Activated naive CD4-positive, alpha-beta T cell treated with anti-CD3 and anti-CD28 coated beads for 36 hours (primary cell): ENCODE measurements at regions not wholly inside any gene's neighbourhood (a gene's known extent, or its start where the extent isn't known, plus 50 kb on each side); places are given as distances from the start of the nearest gene placed in this dataset.

ENCODE experiments used
- CTCF ChIA-PET: fragments of 350-600 bp; sonication (Branson Sonifier 250); formaldehyde crosslinking; loops from one replicate; lab custom pipeline; 2021; ENCODE audit warnings: antibody characterized with exemption; lab: Charles Lee
- DNase-seq: peaks from one replicate; pipeline ENCODE4 v3.0.0-alpha.2; 2020
- H3K27ac Mint-ChIP-seq: one replicate; pipeline ENCODE4 v1.8.0; 2021; ENCODE audit warnings: mild to moderate bottlenecking, mixed read lengths
- H3K27me3 Mint-ChIP-seq: one replicate; pipeline ENCODE4 v1.8.0; 2021; ENCODE audit warnings: low read depth, mixed read lengths
- H3K36me3 Mint-ChIP-seq: one replicate; pipeline ENCODE4 v1.8.0; 2021; ENCODE audit warnings: low read depth, mixed read lengths
- H3K4me1 Mint-ChIP-seq: one replicate; pipeline ENCODE4 v1.8.0; 2021; ENCODE audit warnings: low read depth, mixed read lengths
- H3K4me3 Mint-ChIP-seq: one replicate; pipeline ENCODE4 v1.8.0; 2021; ENCODE audit warnings: mild to moderate bottlenecking, moderate library complexity, mixed read lengths
- H3K9me3 Mint-ChIP-seq: one replicate; pipeline ENCODE4 v1.8.0; 2021; ENCODE audit warnings: mixed read lengths
- intact Hi-C: fragments of 100-400 bp; cut with micrococcal nuclease; formaldehyde crosslinking; loops from one replicate; pipeline ENCODE4 v1.15.1; 2023

- H3K4me3 Mint-ChIP-seq: no peak overlapping the region
- no peak for DNase-seq
- H3K27ac Mint-ChIP-seq: no peak overlapping the region
- H3K27me3 Mint-ChIP-seq: no peaks in the 10 kb centered on the region
- peaks cover 2% of the 10 kb centered on the region for H3K9me3 Mint-ChIP-seq
- intact Hi-C loops: no loop called here
- H3K36me3 Mint-ChIP-seq: no peaks in the 10 kb centered on the region
- CTCF ChIA-PET: no interaction called here
- H3K4me1 Mint-ChIP-seq: no peaks in the 10 kb centered on the region
Measured at GRCh38 chr3:74045000-74045399, 420.3 kb upstream of the PDZRN3 start.

- Mint-ChIP-seq H3K27ac (no peak overlapping the region), H3K36me3 (no peaks in the 10 kb centered on the region), H3K4me1 (no peaks in the 10 kb centered on the region), H3K4me3 (no peak overlapping the region), H3K27me3 (no peaks in the 10 kb centered on the region), H3K9me3 (peaks cover 2% of the 10 kb centered on the region)
- no peak for DNase-seq
- CTCF ChIA-PET: no interaction called here
- intact Hi-C loops: no loop called here
Measured at GRCh38 chr3:74041068-74041675, 416.4 kb upstream of the PDZRN3 start.

- Mint-ChIP-seq H3K36me3 (no peaks in the 10 kb centered on the region), H3K4me1 (no peaks in the 10 kb centered on the region), H3K27me3 (no peaks in the 10 kb centered on the region), H3K27ac (no peak overlapping the region), H3K4me3 (no peak overlapping the region), H3K9me3 (no peaks in the 10 kb centered on the region)
- DNase-seq: no peak
- CTCF ChIA-PET: no interaction called here
- intact Hi-C loops: no loop called here
Measured at GRCh38 chr3:74039105-74039504, 414.4 kb upstream of the PDZRN3 start.

- intact Hi-C loops: no loop called here
- peaks cover 1% of the 10 kb centered on the region for H3K9me3 Mint-ChIP-seq
- H3K4me1 Mint-ChIP-seq: no peaks in the 10 kb centered on the region
- CTCF ChIA-PET: no interaction called here
- DNase-seq: no peak
- H3K27ac Mint-ChIP-seq: no peak overlapping the region
- H3K27me3 Mint-ChIP-seq: no peaks in the 10 kb centered on the region
- no peaks in the 10 kb centered on the region for H3K36me3 Mint-ChIP-seq
- no peak overlapping the region for H3K4me3 Mint-ChIP-seq
Measured at GRCh38 chr3:74036568-74036967, 411.8 kb upstream of the PDZRN3 start.

GRCh38 chr3:74036102-74036501, 411.4 kb upstream of the PDZRN3 start:
- peaks cover 1% of the 10 kb centered on the region for H3K9me3 Mint-ChIP-seq
- no peak overlapping the region for H3K4me3 Mint-ChIP-seq
- CTCF ChIA-PET: no interaction called here
- H3K36me3 Mint-ChIP-seq: no peaks in the 10 kb centered on the region
- H3K27me3 Mint-ChIP-seq: no peaks in the 10 kb centered on the region
- DNase-seq: no peak
- H3K4me1 Mint-ChIP-seq: no peaks in the 10 kb centered on the region
- H3K27ac Mint-ChIP-seq: no peak overlapping the region
- intact Hi-C loops: no loop called here

GRCh38 chr3:74033806-74034205, 409.1 kb upstream of the PDZRN3 start:
- Mint-ChIP-seq H3K9me3 (peaks cover 1% of the 10 kb centered on the region), H3K4me1 (no peaks in the 10 kb centered on the region), H3K36me3 (no peaks in the 10 kb centered on the region), H3K4me3 (no peak overlapping the region), H3K27me3 (no peaks in the 10 kb centered on the region), H3K27ac (no peak overlapping the region)
- no peak for DNase-seq
- intact Hi-C loops: no loop called here
- CTCF ChIA-PET: no interaction called here

- DNase-seq: no peak
- intact Hi-C loops: no loop called here
- H3K4me1 Mint-ChIP-seq: no peaks in the 10 kb centered on the region
- CTCF ChIA-PET: no interaction called here
- H3K9me3 Mint-ChIP-seq: peaks cover 1% of the 10 kb centered on the region
- no peaks in the 10 kb centered on the region for H3K27me3 Mint-ChIP-seq
- no peak overlapping the region for H3K27ac Mint-ChIP-seq
- H3K4me3 Mint-ChIP-seq: no peak overlapping the region
- H3K36me3 Mint-ChIP-seq: no peaks in the 10 kb centered on the region
Measured at GRCh38 chr3:74033381-74033780, 408.6 kb upstream of the PDZRN3 start.

- Mint-ChIP-seq H3K4me3 (no peak overlapping the region), H3K27ac (no peak overlapping the region), H3K27me3 (no peaks in the 10 kb centered on the region), H3K36me3 (no peaks in the 10 kb centered on the region), H3K4me1 (no peaks in the 10 kb centered on the region), H3K9me3 (peaks cover 4% of the 10 kb centered on the region)
- DNase-seq: no peak
- CTCF ChIA-PET: no interaction called here
- intact Hi-C loops: no loop called here
Measured at GRCh38 chr3:74027121-74027520, 402.4 kb upstream of the PDZRN3 start.

- Mint-ChIP-seq H3K4me3 (no peak overlapping the region), H3K27me3 (no peaks in the 10 kb centered on the region), H3K36me3 (no peaks in the 10 kb centered on the region), H3K27ac (no peak overlapping the region), H3K9me3 (peaks cover 6% of the 10 kb centered on the region), H3K4me1 (no peaks in the 10 kb centered on the region)
- intact Hi-C loops: no loop called here
- DNase-seq: no peak
- CTCF ChIA-PET: no interaction called here
Measured at GRCh38 chr3:74023395-74023794, 398.7 kb upstream of the PDZRN3 start.

- Mint-ChIP-seq H3K4me1 (no peaks in the 10 kb centered on the region), H3K27me3 (no peaks in the 10 kb centered on the region), H3K27ac (no peak overlapping the region), H3K36me3 (no peaks in the 10 kb centered on the region), H3K9me3 (peaks cover 4% of the 10 kb centered on the region), H3K4me3 (no peak overlapping the region)
- no peak for DNase-seq
- intact Hi-C loops: no loop called here
- CTCF ChIA-PET: no interaction called here
Measured at GRCh38 chr3:74021449-74021848, 396.7 kb upstream of the PDZRN3 start.

GRCh38 chr3:74009961-74010844, 385.5 kb upstream of the PDZRN3 start:
- H3K9me3 Mint-ChIP-seq: peaks cover 5% of the 10 kb centered on the region

GRCh38 chr3:74004386-74004785, 379.6 kb upstream of the PDZRN3 start:
- Mint-ChIP-seq H3K27me3 (no peaks in the 10 kb centered on the region), H3K4me1 (no peaks in the 10 kb centered on the region), H3K4me3 (no peak overlapping the region), H3K9me3 (peaks cover 5% of the 10 kb centered on the region), H3K36me3 (no peaks in the 10 kb centered on the region), H3K27ac (no peak overlapping the region)
- intact Hi-C loops: no loop called here
- CTCF ChIA-PET: no interaction called here
- DNase-seq: no peak

More at GRCh38 chr3:74009961-74010844, 385.5 kb upstream of the PDZRN3 start:
- CTCF ChIA-PET: no interaction called here
- DNase-seq: no peak
- no peaks in the 10 kb centered on the region for H3K4me1 Mint-ChIP-seq
- H3K4me3 Mint-ChIP-seq: no peak overlapping the region
- intact Hi-C loops: no loop called here
- no peaks in the 10 kb centered on the region for H3K27me3 Mint-ChIP-seq
- no peak overlapping the region for H3K27ac Mint-ChIP-seq
- H3K36me3 Mint-ChIP-seq: no peaks in the 10 kb centered on the region

- DNase-seq: no peak
- CTCF ChIA-PET: no interaction called here
- no peak overlapping the region for H3K27ac Mint-ChIP-seq
Measured at GRCh38 chr3:74003734-74004133, 379.0 kb upstream of the PDZRN3 start.

More at GRCh38 chr3:74003734-74004133, 379.0 kb upstream of the PDZRN3 start:
- no peaks in the 10 kb centered on the region for H3K36me3 Mint-ChIP-seq
- no peak overlapping the region for H3K4me3 Mint-ChIP-seq
- no peaks in the 10 kb centered on the region for H3K27me3 Mint-ChIP-seq
- peaks cover 5% of the 10 kb centered on the region for H3K9me3 Mint-ChIP-seq
- intact Hi-C loops: no loop called here
- no peaks in the 10 kb centered on the region for H3K4me1 Mint-ChIP-seq
